ENCODE measurements at regions not wholly inside any gene's neighbourhood (a gene's known extent, or its start where the extent isn't known, plus 50 kb on each side); places are given as distances from the start of the nearest gene placed in this dataset.

DNA sequence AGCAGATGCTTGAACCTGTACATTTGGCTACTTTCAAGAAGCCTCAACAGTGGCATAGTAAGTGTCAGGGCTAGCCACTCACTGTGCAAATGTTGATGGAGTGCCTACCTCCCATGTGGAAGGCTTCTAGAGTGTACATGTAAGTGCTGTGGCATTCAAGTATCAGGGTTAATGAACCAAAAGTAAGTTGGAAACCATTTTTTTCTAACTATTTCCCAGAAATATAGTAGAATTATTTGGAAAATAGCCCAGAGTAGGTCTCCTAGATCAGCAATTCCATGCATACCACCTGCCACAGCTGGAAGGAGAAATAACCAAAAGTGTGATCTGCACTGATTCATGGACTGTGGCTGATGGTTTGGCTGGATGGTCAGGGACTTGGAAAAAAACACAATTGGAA is 53.3 kb downstream of the FOXD1 start:
- TF ChIP-seq BHLHE40 (IDR thresholded peaks at IDR 0.05; ENCODE audit: borderline replicate concordance) (no peak), CTBP1 (IDR thresholded peaks at IDR 0.05; ENCODE audit: borderline replicate concordance) (no peak), HDGF (IDR thresholded peaks at IDR 0.05; ENCODE audit: borderline replicate concordance) (no peak), FOXA1 (IDR thresholded peaks at IDR 0.05) (no peak), FOXM1 (IDR thresholded peaks at IDR 0.05; ENCODE audit: borderline replicate concordance) (no peak), SUZ12 (IDR thresholded peaks at IDR 0.05) (no peak), TARDBP (IDR thresholded peaks at IDR 0.05) (no peak), NFRKB (IDR thresholded peaks at IDR 0.05) (no peak), FOXK2 (IDR thresholded peaks at IDR 0.05) (no peak), ARNT (IDR thresholded peaks at IDR 0.05) (no peak), ELF4 (IDR thresholded peaks at IDR 0.05) (no peak)

Measured in HEK293T (cell line).